ENCODE measurements at regions not wholly inside any gene's neighbourhood (a gene's known extent, or its start where the extent isn't known, plus 50 kb on each side); places are given as distances from the start of the nearest gene placed in this dataset.

- Histone ChIP-seq H4K20me1 (ENCODE audit: insufficient read depth) (no peaks in the 10 kb centered on the region), H3K4me2 (no peak overlapping the region), H3K9me2 (no peaks in the 10 kb centered on the region), H3K79me2 (ENCODE audit: insufficient read depth) (no peaks in the 10 kb centered on the region), H3F3A (replicated peaks; ENCODE audit: insufficient read depth) (no peaks in the 10 kb centered on the region), H3K9me3 (no peaks in the 10 kb centered on the region), H3K27ac (ENCODE audit: low read depth in 2 of 2, low read length in 1 of 2) (no peak overlapping the region), H3K27me3 (ENCODE audit: insufficient read depth) (no peaks in the 10 kb centered on the region), H3K4me3 (ENCODE audit: low read depth in 2 of 2, low read length in 1 of 2) (no peak overlapping the region), H3K36me3 (replicated peaks in 1 of 2; ENCODE audit: control insufficient read depth in 1 of 2, insufficient read depth in 2 of 2, low read length in 1 of 2) (no peaks in the 10 kb centered on the region), H3K9ac (no peak overlapping the region), H2AFZ (ENCODE audit: low read depth) (no peak overlapping the region), H3K4me1 (ENCODE audit: control insufficient read depth in 1 of 2, insufficient read depth in 2 of 2, low read depth in 1 of 2, low read length in 1 of 2) (no peaks in the 10 kb centered on the region)
- WGBS (ENCODE audit: low lambda C conversion rate): 0% methylated on average over 2 of the region's 2 CpGs
- TF ChIP-seq FOSL2 (IDR thresholded peaks at IDR 0.05; ENCODE audit: borderline replicate concordance, low read depth) (no peak), RCOR1 (IDR thresholded peaks at IDR 0.05; ENCODE audit: low read length) (no peak), NRF1 (IDR thresholded peaks at IDR 0.05; ENCODE audit: low read depth, low read length) (no peak), CHD2 (IDR thresholded peaks at IDR 0.05; ENCODE audit: low read length, partially characterized antibody) (no peak), YY1 (IDR thresholded peaks at IDR 0.05; ENCODE audit: low read depth) (no peak), USF1 (IDR thresholded peaks at IDR 0.05; ENCODE audit: borderline replicate concordance, low read depth) (no peak), SMC3 (IDR thresholded peaks at IDR 0.05; ENCODE audit: low read depth, low read length) (no peak), RAD21 (IDR thresholded peaks at IDR 0.05; ENCODE audit: low read length) (no peak)
- ChIA-PET CTCF (no interaction called here), POLR2A (no interaction called here)
- no peak for DNase-seq
Measured at GRCh38 chr16:48881272-48881671, 271.3 kb upstream of the N4BP1 start.

GRCh38 chr16:48879223-48880122, 269.5 kb upstream of the N4BP1 start:
- WGBS (ENCODE audit: low lambda C conversion rate): 12% methylated on average over 14 of the region's 14 CpGs
- no peaks in the 10 kb centered on the region for H3K9me2 ChIP-seq
- ChIA-PET CTCF (no interaction called here), POLR2A (no interaction called here)
- no peak overlapping the region for H3K9ac ChIP-seq
- no peak for TF ChIP-seq REST (IDR thresholded peaks at IDR 0.05; ENCODE audit: low read depth, low read length)
- TF ChIP-seq RFX5 (IDR thresholded peaks at IDR 0.05; ENCODE audit: low read length): no peak
- no peak for TF ChIP-seq POLR2AphosphoS5 (IDR thresholded peaks at IDR 0.05; ENCODE audit: low read depth, low read length)
- no peak for TF ChIP-seq FOSL2 (IDR thresholded peaks at IDR 0.05; ENCODE audit: borderline replicate concordance, low read depth)
- TF ChIP-seq RAD21 (IDR thresholded peaks at IDR 0.05; ENCODE audit: low read length): no peak
- no peak for TF ChIP-seq CHD2 (IDR thresholded peaks at IDR 0.05; ENCODE audit: low read length, partially characterized antibody)
- TF ChIP-seq TAF1 (IDR thresholded peaks at IDR 0.05; ENCODE audit: borderline replicate concordance, low read depth, low read length): no peak
- TF ChIP-seq MEF2A (IDR thresholded peaks at IDR 0.05; ENCODE audit: borderline replicate concordance, low read depth): no peak
- TF ChIP-seq PBX3 (IDR thresholded peaks at IDR 0.05): no peak
- TF ChIP-seq GATA2 (CRISPR knock-in tag; IDR thresholded peaks at IDR 0.05): no peak
- no peak for DNase-seq
- H4K20me1 ChIP-seq (ENCODE audit: insufficient read depth): no peaks in the 10 kb centered on the region
- no peak overlapping the region for H2AFZ ChIP-seq (ENCODE audit: low read depth)
- no peaks in the 10 kb centered on the region for H3K9me3 ChIP-seq
- no peaks in the 10 kb centered on the region for H3K79me2 ChIP-seq (ENCODE audit: insufficient read depth)
- no peak overlapping the region for H3K4me3 ChIP-seq (ENCODE audit: low read depth in 2 of 2, low read length in 1 of 2)
- no peaks in the 10 kb centered on the region for H3F3A ChIP-seq (replicated peaks; ENCODE audit: insufficient read depth)
- no peak overlapping the region for H3K4me2 ChIP-seq
- no peak overlapping the region for H3K27ac ChIP-seq (ENCODE audit: low read depth in 2 of 2, low read length in 1 of 2)
- H3K36me3 ChIP-seq (replicated peaks in 1 of 2; ENCODE audit: control insufficient read depth in 1 of 2, insufficient read depth in 2 of 2, low read length in 1 of 2): no peaks in the 10 kb centered on the region
- no peaks in the 10 kb centered on the region for H3K27me3 ChIP-seq (ENCODE audit: insufficient read depth)
- H3K4me1 ChIP-seq (ENCODE audit: control insufficient read depth in 1 of 2, insufficient read depth in 2 of 2, low read depth in 1 of 2, low read length in 1 of 2): no peaks in the 10 kb centered on the region
